Effector memory CD4-positive, alpha-beta T cell (primary cell): ENCODE measurements at regions not wholly inside any gene's neighbourhood (a gene's known extent, or its start where the extent isn't known, plus 50 kb on each side); places are given as distances from the start of the nearest gene placed in this dataset.

ENCODE experiments used
- DNase-seq, 3 donors: peaks; one replicate each; pipeline ENCODE4 v3.0.0-alpha.2; 2020
- H3K27ac ChIP-seq: 2 replicates; pipeline ENCODE4 v1.7.0; 2013; ENCODE audit warnings: mild to moderate bottlenecking, low read length, moderate library complexity; ENCODE audit not compliant: insufficient read depth, poor library complexity, severe bottlenecking
- H3K27me3 ChIP-seq: replicated peaks from 2 replicates; pipeline ENCODE4 v1.7.0; 2013; ENCODE audit warnings: mild to moderate bottlenecking, low read length; ENCODE audit not compliant: insufficient read depth, control insufficient read depth, poor library complexity, severe bottlenecking
- H3K36me3 ChIP-seq: 2 replicates; pipeline ENCODE4 v1.7.0; 2013; ENCODE audit warnings: mild to moderate bottlenecking, low read length, moderate library complexity; ENCODE audit not compliant: control insufficient read depth, insufficient read depth
- H3K4me1 ChIP-seq: 2 replicates; pipeline ENCODE4 v1.7.0; 2013; ENCODE audit warnings: low read length, mild to moderate bottlenecking; ENCODE audit not compliant: control insufficient read depth, insufficient read depth, poor library complexity, severe bottlenecking
- H3K4me3 ChIP-seq: 2 replicates; pipeline ENCODE4 v1.7.0; 2013; ENCODE audit warnings: low read length, low read depth, mild to moderate bottlenecking; ENCODE audit not compliant: insufficient read depth, poor library complexity, severe bottlenecking
- H3K9me3 ChIP-seq: 2 replicates; pipeline ENCODE4 v1.7.0; 2013; ENCODE audit warnings: mild to moderate bottlenecking, low read length, moderate library complexity; ENCODE audit not compliant: control insufficient read depth

- H3K27ac ChIP-seq = no peak overlapping the region
- DNase-seq = no peak
- no peaks in the 10 kb centered on the region for H3K9me3 ChIP-seq
- no peaks in the 10 kb centered on the region for H3K27me3 ChIP-seq
- no peaks in the 10 kb centered on the region for H3K4me1 ChIP-seq
- H3K36me3 ChIP-seq = no peaks in the 10 kb centered on the region
- H3K4me3 ChIP-seq = no peak overlapping the region
These were observed 169.5 kb downstream of the MYCN start for GRCh38 chr2:16109821-16110310.

- Histone ChIP-seq H3K27me3 (no peaks in the 10 kb centered on the region), H3K27ac (no peak overlapping the region), H3K9me3 (no peaks in the 10 kb centered on the region), H3K4me1 (no peaks in the 10 kb centered on the region), H3K36me3 (no peaks in the 10 kb centered on the region), H3K4me3 (no peak overlapping the region)
- no peak for DNase-seq
These were observed 169.0 kb downstream of the MYCN start for GRCh38 chr2:16109368-16109820.

- H3K4me3 ChIP-seq = no peak overlapping the region
- H3K4me1 ChIP-seq = no peaks in the 10 kb centered on the region
- H3K27ac ChIP-seq = no peak overlapping the region
- H3K9me3 ChIP-seq = no peaks in the 10 kb centered on the region
- no peaks in the 10 kb centered on the region for H3K27me3 ChIP-seq
- no peaks in the 10 kb centered on the region for H3K36me3 ChIP-seq
- DNase-seq = no peak
These were observed 166.9 kb downstream of the MYCN start for GRCh38 chr2:16107246-16107645.

GRCh38 chr2:16106619-16107018 lies 166.3 kb downstream of the MYCN start:
- no peak for DNase-seq
- H3K27ac ChIP-seq = no peak overlapping the region
- H3K4me1 ChIP-seq = no peaks in the 10 kb centered on the region
- H3K4me3 ChIP-seq = no peak overlapping the region
- no peaks in the 10 kb centered on the region for H3K27me3 ChIP-seq
- no peaks in the 10 kb centered on the region for H3K36me3 ChIP-seq
- no peaks in the 10 kb centered on the region for H3K9me3 ChIP-seq

GRCh38 chr2:16105669-16106281 lies 165.4 kb downstream of the MYCN start:
- H3K4me3 ChIP-seq = no peak overlapping the region
- no peaks in the 10 kb centered on the region for H3K36me3 ChIP-seq
- no peaks in the 10 kb centered on the region for H3K4me1 ChIP-seq
- no peaks in the 10 kb centered on the region for H3K27me3 ChIP-seq
- H3K9me3 ChIP-seq = no peaks in the 10 kb centered on the region
- H3K27ac ChIP-seq = no peak overlapping the region
- DNase-seq = no peak

GRCh38 chr2:16104949-16105668 lies 164.8 kb downstream of the MYCN start:
- DNase-seq = no peak
- H3K27me3 ChIP-seq = no peaks in the 10 kb centered on the region
- no peaks in the 10 kb centered on the region for H3K36me3 ChIP-seq
- no peak overlapping the region for H3K27ac ChIP-seq
- no peak overlapping the region for H3K4me3 ChIP-seq
- no peaks in the 10 kb centered on the region for H3K9me3 ChIP-seq
- no peaks in the 10 kb centered on the region for H3K4me1 ChIP-seq

GRCh38 chr2:16104315-16104948 lies 164.1 kb downstream of the MYCN start:
- Histone ChIP-seq H3K9me3 (no peaks in the 10 kb centered on the region), H3K27ac (no peak overlapping the region), H3K36me3 (no peaks in the 10 kb centered on the region), H3K4me3 (no peak overlapping the region), H3K27me3 (no peaks in the 10 kb centered on the region), H3K4me1 (no peaks in the 10 kb centered on the region)
- no peak for DNase-seq

- H3K27ac ChIP-seq = no peak overlapping the region
- H3K4me3 ChIP-seq = no peak overlapping the region
- H3K36me3 ChIP-seq = no peaks in the 10 kb centered on the region
- no peak for DNase-seq
- H3K4me1 ChIP-seq = no peaks in the 10 kb centered on the region
- no peaks in the 10 kb centered on the region for H3K27me3 ChIP-seq
- H3K9me3 ChIP-seq = no peaks in the 10 kb centered on the region
These were observed 163.4 kb downstream of the MYCN start for GRCh38 chr2:16103614-16104314.

- Histone ChIP-seq H3K36me3 (no peaks in the 10 kb centered on the region), H3K4me3 (no peak overlapping the region), H3K9me3 (no peaks in the 10 kb centered on the region), H3K27me3 (no peaks in the 10 kb centered on the region), H3K4me1 (no peaks in the 10 kb centered on the region), H3K27ac (no peak overlapping the region)
- no peak for DNase-seq
These were observed 162.6 kb downstream of the MYCN start for GRCh38 chr2:16102976-16103380.
